ENCODE measurements at regions not wholly inside any gene's neighbourhood (a gene's known extent, or its start where the extent isn't known, plus 50 kb on each side); places are given as distances from the start of the nearest gene placed in this dataset.

- no peak for TF ChIP-seq POLR2A (IDR thresholded peaks at IDR 0.05)
- TF ChIP-seq, protein P1, sequence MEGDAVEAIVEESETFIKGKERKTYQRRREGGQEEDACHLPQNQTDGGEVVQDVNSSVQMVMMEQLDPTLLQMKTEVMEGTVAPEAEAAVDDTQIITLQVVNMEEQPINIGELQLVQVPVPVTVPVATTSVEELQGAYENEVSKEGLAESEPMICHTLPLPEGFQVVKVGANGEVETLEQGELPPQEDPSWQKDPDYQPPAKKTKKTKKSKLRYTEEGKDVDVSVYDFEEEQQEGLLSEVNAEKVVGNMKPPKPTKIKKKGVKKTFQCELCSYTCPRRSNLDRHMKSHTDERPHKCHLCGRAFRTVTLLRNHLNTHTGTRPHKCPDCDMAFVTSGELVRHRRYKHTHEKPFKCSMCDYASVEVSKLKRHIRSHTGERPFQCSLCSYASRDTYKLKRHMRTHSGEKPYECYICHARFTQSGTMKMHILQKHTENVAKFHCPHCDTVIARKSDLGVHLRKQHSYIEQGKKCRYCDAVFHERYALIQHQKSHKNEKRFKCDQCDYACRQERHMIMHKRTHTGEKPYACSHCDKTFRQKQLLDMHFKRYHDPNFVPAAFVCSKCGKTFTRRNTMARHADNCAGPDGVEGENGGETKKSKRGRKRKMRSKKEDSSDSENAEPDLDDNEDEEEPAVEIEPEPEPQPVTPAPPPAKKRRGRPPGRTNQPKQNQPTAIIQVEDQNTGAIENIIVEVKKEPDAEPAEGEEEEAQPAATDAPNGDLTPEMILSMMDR (IDR thresholded peaks at IDR 0.05): no peak
These were observed 82.4 kb upstream of the OSBPL8 start for GRCh38 chr12:76641961-76642360.
